ENCODE measurements at regions not wholly inside any gene's neighbourhood (a gene's known extent, or its start where the extent isn't known, plus 50 kb on each side); places are given as distances from the start of the nearest gene placed in this dataset.
"Not testable (repeated sequence)": the region's sequence is repeated elsewhere in the genome, so short reads cannot be mapped to it uniquely, and the experiment has no call there.

GRCh38 chr5:34466519-34467388 lies 189.4 kb upstream of the RAI14 start:
- H3K27me3 Mint-ChIP-seq (ENCODE audit: low read depth); H3K36me3 Mint-ChIP-seq (ENCODE audit: low read depth); H3K27ac Mint-ChIP-seq; H3K9me3 Mint-ChIP-seq; H3K4me3 Mint-ChIP-seq: not testable (repeated sequence)
- peaks cover 12% of the 10 kb centered on the region for H3K4me1 Mint-ChIP-seq (ENCODE audit: low read depth)

GRCh38 chr5:34467436-34467835 lies 188.7 kb upstream of the RAI14 start:
- no peaks in the 10 kb centered on the region for H3K36me3 Mint-ChIP-seq (ENCODE audit: low read depth)
- H3K27me3 Mint-ChIP-seq (ENCODE audit: low read depth) = peaks cover 4% of the 10 kb centered on the region
- H3K4me1 Mint-ChIP-seq (ENCODE audit: low read depth) = peaks cover 12% of the 10 kb centered on the region
- H3K4me3 Mint-ChIP-seq = no peak overlapping the region
- H3K27ac Mint-ChIP-seq = no peak overlapping the region
- no peaks in the 10 kb centered on the region for H3K9me3 Mint-ChIP-seq

DNA sequence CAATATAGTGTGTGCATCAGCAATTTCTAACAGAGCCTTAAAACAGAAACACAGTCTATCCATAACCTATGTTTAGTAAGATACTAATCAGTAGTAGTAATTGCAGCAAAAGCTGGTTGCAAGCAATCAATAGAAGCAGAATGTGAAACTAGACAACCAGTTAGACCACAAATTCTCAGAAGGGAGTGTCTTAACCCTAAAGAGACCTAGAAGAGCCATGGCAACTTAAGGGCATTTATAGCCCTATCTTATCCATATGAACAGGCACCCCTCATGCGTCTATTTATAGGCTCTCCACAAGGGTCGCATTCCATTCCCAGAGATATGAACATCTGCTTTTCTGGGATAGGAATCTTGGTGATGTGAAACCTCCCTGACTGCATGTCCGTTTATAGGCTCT lies 188.1 kb upstream of the RAI14 start:
- not testable (repeated sequence) for H3K27ac Mint-ChIP-seq; H3K36me3 Mint-ChIP-seq (ENCODE audit: low read depth); H3K4me3 Mint-ChIP-seq; H3K9me3 Mint-ChIP-seq; H3K27me3 Mint-ChIP-seq (ENCODE audit: low read depth)
- peaks cover 12% of the 10 kb centered on the region for H3K4me1 Mint-ChIP-seq (ENCODE audit: low read depth)

DNA sequence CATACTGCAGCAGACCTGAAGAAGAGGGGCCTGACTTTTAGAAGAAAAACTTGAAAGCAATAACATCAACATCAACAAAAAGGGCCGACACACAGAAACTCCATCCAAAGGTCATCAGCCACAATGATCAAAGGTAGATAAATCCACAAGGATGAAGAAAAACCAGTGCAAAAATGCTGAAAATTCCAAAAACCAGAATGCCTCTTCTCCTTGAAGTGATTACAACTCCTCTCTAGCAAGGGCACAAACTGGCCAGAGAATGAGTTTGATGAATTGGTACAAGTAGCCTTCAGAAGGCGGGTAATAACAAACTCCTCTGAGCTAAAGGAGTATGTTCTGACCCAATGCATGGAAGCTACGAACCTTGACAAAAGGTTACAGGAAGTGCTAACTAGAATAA lies 186.2 kb upstream of the RAI14 start:
- peaks cover 12% of the 10 kb centered on the region for H3K4me1 Mint-ChIP-seq (ENCODE audit: low read depth)
- no peak overlapping the region for H3K27ac Mint-ChIP-seq
- H3K27me3 Mint-ChIP-seq (ENCODE audit: low read depth) = peaks cover 12% of the 10 kb centered on the region
- H3K36me3 Mint-ChIP-seq (ENCODE audit: low read depth) = no peaks in the 10 kb centered on the region
- no peaks in the 10 kb centered on the region for H3K9me3 Mint-ChIP-seq
- H3K4me3 Mint-ChIP-seq = no peak overlapping the region

DNA sequence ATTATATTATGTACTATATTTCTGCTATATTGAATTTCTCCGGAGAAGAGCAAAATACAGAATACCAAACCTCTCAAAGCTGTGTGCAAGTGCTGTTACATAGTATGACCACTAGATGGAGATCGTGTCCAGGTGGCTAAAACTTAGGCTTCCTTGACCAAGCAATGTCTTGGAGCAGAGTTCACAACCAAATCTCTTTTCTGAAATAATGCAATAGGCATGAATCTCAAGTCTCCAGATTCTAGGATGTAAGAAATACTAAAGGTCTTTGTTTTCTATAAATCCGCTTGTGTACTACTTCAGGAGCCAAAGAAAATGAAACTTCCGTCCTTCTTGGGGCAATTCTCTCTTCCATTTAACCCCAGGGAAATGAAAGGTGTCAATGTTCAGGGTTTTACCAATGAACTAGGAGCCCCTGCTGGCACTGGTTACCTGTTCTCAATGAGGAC lies 181.5 kb upstream of the RAI14 start:
- no peaks in the 10 kb centered on the region for H3K4me1 Mint-ChIP-seq (ENCODE audit: low read depth)
- H3K9me3 Mint-ChIP-seq = no peaks in the 10 kb centered on the region
- H3K4me3 Mint-ChIP-seq = no peak overlapping the region
- peaks cover 8% of the 10 kb centered on the region for H3K27me3 Mint-ChIP-seq (ENCODE audit: low read depth)
- H3K36me3 Mint-ChIP-seq (ENCODE audit: low read depth) = no peaks in the 10 kb centered on the region
- H3K27ac Mint-ChIP-seq = no peak overlapping the region

DNA sequence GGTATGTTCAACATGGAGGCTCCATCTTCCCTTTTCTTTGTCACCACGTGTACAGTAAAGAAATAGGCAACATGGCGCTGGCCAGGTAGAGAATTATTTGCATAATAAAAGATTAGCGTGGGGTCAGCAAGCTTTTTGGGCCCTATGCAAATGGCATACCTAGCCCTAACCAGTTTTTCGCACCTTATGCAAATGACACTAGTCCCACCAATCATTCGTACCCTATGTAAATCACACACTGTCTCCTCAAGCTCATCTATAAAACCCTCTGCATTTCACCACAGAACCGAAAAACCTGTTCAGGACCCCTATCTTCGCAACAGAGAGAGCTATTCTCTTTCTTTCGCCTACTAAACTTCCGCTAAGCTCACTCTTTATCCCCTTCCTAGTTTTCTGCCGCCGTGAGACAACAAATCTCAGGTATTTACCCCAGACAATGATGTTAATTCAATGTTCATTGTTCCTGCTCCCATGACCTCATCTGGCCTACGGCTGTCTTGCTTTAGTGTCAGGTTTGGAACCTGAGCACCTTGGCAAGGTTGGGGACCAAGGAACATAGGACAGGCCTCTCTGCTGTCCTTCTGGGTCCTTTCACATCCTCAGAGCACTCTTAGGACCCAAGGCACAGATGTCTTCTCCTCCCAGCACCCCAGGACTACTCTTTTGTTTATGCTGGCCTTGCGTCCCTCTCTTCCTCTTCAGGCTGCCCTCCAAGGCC lies 180.7 kb upstream of the RAI14 start:
- H3K9me3 Mint-ChIP-seq = no peaks in the 10 kb centered on the region
- peaks cover 8% of the 10 kb centered on the region for H3K27me3 Mint-ChIP-seq (ENCODE audit: low read depth)
- H3K27ac Mint-ChIP-seq = no peak overlapping the region
- no peaks in the 10 kb centered on the region for H3K4me1 Mint-ChIP-seq (ENCODE audit: low read depth)
- no peak overlapping the region for H3K4me3 Mint-ChIP-seq
- no peaks in the 10 kb centered on the region for H3K36me3 Mint-ChIP-seq (ENCODE audit: low read depth)

- Mint-ChIP-seq H3K9me3 (no peaks in the 10 kb centered on the region), H3K27ac (no peak overlapping the region), H3K36me3 (ENCODE audit: low read depth) (no peaks in the 10 kb centered on the region), H3K27me3 (ENCODE audit: low read depth) (peaks cover 8% of the 10 kb centered on the region), H3K4me1 (ENCODE audit: low read depth) (no peaks in the 10 kb centered on the region), H3K4me3 (no peak overlapping the region)
These were observed 179.1 kb upstream of the RAI14 start for GRCh38 chr5:34476941-34477565.

GRCh38 chr5:34480810-34481528 lies 175.2 kb upstream of the RAI14 start:
- no peak overlapping the region for H3K27ac Mint-ChIP-seq
- no peaks in the 10 kb centered on the region for H3K4me1 Mint-ChIP-seq (ENCODE audit: low read depth)
- no peaks in the 10 kb centered on the region for H3K36me3 Mint-ChIP-seq (ENCODE audit: low read depth)
- H3K9me3 Mint-ChIP-seq = no peaks in the 10 kb centered on the region
- no peak overlapping the region for H3K4me3 Mint-ChIP-seq
- H3K27me3 Mint-ChIP-seq (ENCODE audit: low read depth) = peaks cover 4% of the 10 kb centered on the region

GRCh38 chr5:34483442-34484033 lies 172.6 kb upstream of the RAI14 start:
- Mint-ChIP-seq H3K27me3 (ENCODE audit: low read depth) (peaks cover 10% of the 10 kb centered on the region), H3K9me3 (no peaks in the 10 kb centered on the region), H3K4me1 (ENCODE audit: low read depth) (peaks cover 2% of the 10 kb centered on the region), H3K4me3 (no peak overlapping the region), H3K36me3 (ENCODE audit: low read depth) (no peaks in the 10 kb centered on the region), H3K27ac (no peak overlapping the region)

GRCh38 chr5:34484216-34484920 lies 171.8 kb upstream of the RAI14 start:
- Mint-ChIP-seq H3K4me1 (ENCODE audit: low read depth) (peaks cover 2% of the 10 kb centered on the region), H3K36me3 (ENCODE audit: low read depth) (no peaks in the 10 kb centered on the region), H3K27me3 (ENCODE audit: low read depth) (peaks cover 15% of the 10 kb centered on the region), H3K4me3 (no peak overlapping the region), H3K27ac (no peak overlapping the region), H3K9me3 (no peaks in the 10 kb centered on the region)

DNA sequence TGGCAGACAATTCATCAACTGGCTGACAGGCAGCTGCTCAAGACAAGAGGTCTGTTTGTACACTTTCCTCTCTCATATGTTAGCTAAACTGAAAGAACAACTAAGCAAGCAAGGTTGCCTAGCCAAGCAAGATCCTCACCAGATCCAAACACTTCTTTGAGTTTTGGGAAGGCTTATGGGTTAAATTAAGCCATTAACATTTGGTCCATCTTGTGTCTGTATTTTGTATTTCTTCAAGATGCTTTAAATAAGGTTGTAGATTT lies 170.4 kb upstream of the RAI14 start:
- H3K4me3 Mint-ChIP-seq = no peak overlapping the region

DNA sequence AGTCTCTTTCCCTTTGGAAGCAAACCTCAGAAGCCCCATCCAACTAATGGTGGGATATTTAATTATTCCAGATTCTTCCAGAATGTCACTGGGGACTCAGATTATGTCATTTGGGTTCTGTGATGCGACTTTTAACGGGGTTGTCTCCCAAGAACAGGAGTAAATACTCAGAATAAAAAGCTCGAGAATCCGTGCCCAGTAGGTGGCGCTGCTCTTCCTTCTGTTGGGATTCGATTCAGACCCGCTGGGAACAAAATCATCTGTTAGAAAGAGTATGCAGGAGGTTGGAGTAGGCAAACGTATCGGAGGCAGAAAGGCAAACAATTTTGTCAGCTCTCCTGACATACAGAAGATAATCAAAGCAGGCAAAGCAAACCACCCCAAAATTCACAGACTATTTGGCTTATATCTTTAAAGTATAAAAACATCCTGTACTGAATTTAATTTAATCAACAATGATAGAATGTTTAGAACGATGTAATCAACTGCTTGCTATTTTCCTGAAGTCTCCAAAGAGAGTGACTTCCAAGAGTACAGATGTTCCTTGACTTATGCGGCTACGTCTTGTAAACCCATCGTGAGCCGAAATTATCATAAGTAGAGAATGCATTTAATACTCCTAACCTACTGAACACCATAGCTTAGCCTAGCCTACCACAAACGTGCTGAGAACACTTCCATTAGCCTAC lies 169.8 kb upstream of the RAI14 start:
- H3K27ac Mint-ChIP-seq = no peak overlapping the region
- no peak overlapping the region for H3K4me3 Mint-ChIP-seq
- peaks cover 16% of the 10 kb centered on the region for H3K27me3 Mint-ChIP-seq (ENCODE audit: low read depth)
- no peaks in the 10 kb centered on the region for H3K9me3 Mint-ChIP-seq
- no peaks in the 10 kb centered on the region for H3K36me3 Mint-ChIP-seq (ENCODE audit: low read depth)
- peaks cover 2% of the 10 kb centered on the region for H3K4me1 Mint-ChIP-seq (ENCODE audit: low read depth)

More for the DNA sequence above, 170.4 kb upstream of the RAI14 start:
- no peak overlapping the region for H3K27ac Mint-ChIP-seq
- H3K4me1 Mint-ChIP-seq (ENCODE audit: low read depth) = peaks cover 2% of the 10 kb centered on the region
- no peaks in the 10 kb centered on the region for H3K36me3 Mint-ChIP-seq (ENCODE audit: low read depth)
- H3K27me3 Mint-ChIP-seq (ENCODE audit: low read depth) = peaks cover 16% of the 10 kb centered on the region
- H3K9me3 Mint-ChIP-seq = no peaks in the 10 kb centered on the region

GRCh38 chr5:34486849-34487158 lies 169.3 kb upstream of the RAI14 start:
- Mint-ChIP-seq H3K4me3 (no peak overlapping the region), H3K4me1 (ENCODE audit: low read depth) (peaks cover 2% of the 10 kb centered on the region), H3K36me3 (ENCODE audit: low read depth) (no peaks in the 10 kb centered on the region), H3K27ac (no peak overlapping the region), H3K27me3 (ENCODE audit: low read depth) (peaks cover 16% of the 10 kb centered on the region), H3K9me3 (no peaks in the 10 kb centered on the region)

All from T-helper 1 cell treated with Interleukin-12 subunit alpha and Interleukin-12 subunit beta and Interleukin-4 antibody, amounts not matched to agents 30 μg/mL and 1 μg/mL, for 36 hours (primary cell).